HL-60 (cell line): ENCODE measurements at regions not wholly inside any gene's neighbourhood (a gene's known extent, or its start where the extent isn't known, plus 50 kb on each side); places are given as distances from the start of the nearest gene placed in this dataset.
A peak's percentile ranks its signal among the peaks of the same experiment; 100 is the strongest.
"Not testable (repeated sequence)": the region's sequence is repeated elsewhere in the genome, so short reads cannot be mapped to it uniquely, and the experiment has no call there.

ENCODE experiments used
- DNase-seq, 2 experiments: peaks; one replicate each; pipeline ENCODE4 v3.0.0-alpha.2; 2010 to 2020; ENCODE audit warnings: low read depth in 1 of 2, low spot score in 1 of 2
- H3K27ac ChIP-seq: fragments of 250-450 bp; sonication (Bioruptor Pico); replicated peaks from 2 replicates; pipeline ENCODE4 v1.5.1; 2020; ENCODE audit warnings: mild to moderate bottlenecking, moderate library complexity
- H3K27me3 ChIP-seq: fragments of 250-450 bp; sonication (Bioruptor Pico); 2 replicates; pipeline ENCODE4 v1.5.1; 2021; ENCODE audit warnings: mild to moderate bottlenecking, moderate library complexity; ENCODE audit not compliant: insufficient read depth, poor library complexity, severe bottlenecking
- H3K4me3 ChIP-seq: replicated peaks from 2 replicates; pipeline ENCODE4 v1.5.1; 2011; ENCODE audit warnings: mild to moderate bottlenecking, control low read depth, low read length; ENCODE audit not compliant: insufficient read depth
- CTCF ChIP-seq: IDR thresholded peaks from one replicate; pipeline ENCODE4 v1.5.1; 2011; ENCODE audit warnings: low read length, control low read depth, inconsistent platforms; ENCODE audit not compliant: insufficient read depth
- GABPA ChIP-seq: IDR thresholded peaks from 2 replicates; pipeline ENCODE4 v1.6.1; 2012; ENCODE audit warnings: low read depth
- POLR2AphosphoS5 ChIP-seq: IDR thresholded peaks from 2 replicates; pipeline ENCODE4 v1.6.1; 2012; ENCODE audit warnings: low read depth
- REST ChIP-seq: IDR thresholded peaks from 2 replicates; pipeline ENCODE4 v1.6.1; 2012; ENCODE audit warnings: low read depth; ENCODE audit not compliant: insufficient replicate concordance
- SPI1 ChIP-seq: IDR thresholded peaks from 2 replicates; pipeline ENCODE4 v1.6.1; 2012; ENCODE audit warnings: low read depth, mild to moderate bottlenecking, borderline replicate concordance

DNA sequence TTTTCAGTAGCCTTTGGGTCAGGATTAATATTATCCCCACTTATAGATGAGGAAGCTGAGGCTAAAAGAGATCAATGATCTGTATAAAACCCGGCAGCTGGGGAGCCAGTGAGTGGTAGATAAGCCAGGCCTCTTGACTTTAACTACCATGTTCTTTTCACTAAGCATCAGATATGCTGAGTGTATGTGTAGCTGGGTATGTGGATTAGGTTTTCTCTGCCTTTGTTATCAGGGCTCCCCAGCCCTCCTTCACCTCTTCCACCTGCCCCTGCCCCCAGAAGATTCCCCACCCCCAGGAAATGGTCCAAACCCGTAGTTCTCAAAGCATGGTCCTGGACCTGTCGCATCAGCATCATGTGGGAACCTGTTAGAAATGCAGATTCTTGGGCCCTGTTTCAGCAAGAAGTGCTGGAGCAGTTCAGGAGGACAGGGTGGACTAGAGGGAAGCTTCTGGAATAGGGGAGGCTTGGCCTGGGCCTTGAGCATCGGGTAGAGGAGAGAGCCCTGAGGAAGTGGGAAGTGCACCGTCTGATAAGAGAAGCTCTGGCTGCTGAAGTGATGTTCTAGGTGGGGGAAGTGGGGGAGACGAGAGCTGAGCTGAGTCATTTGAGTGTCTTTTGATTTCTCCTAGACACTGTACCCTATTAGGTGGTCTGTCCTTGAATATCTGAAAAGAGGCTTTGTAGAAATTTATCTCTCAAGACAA is 101.3 kb downstream of the HIF1AN start:
- Histone ChIP-seq H3K27ac (no peak overlapping the region), H3K4me3 (no peak overlapping the region), H3K27me3 (peaks cover 3% of the 10 kb centered on the region)
- DNase-seq = no peak
- no peak for TF ChIP-seq GABPA
- TF ChIP-seq SPI1 = no peak
- TF ChIP-seq POLR2AphosphoS5 = no peak
- no peak for TF ChIP-seq CTCF
- no peak for TF ChIP-seq REST

- no peak overlapping the region for H3K27ac ChIP-seq
- no peaks in the 10 kb centered on the region for H3K27me3 ChIP-seq
- peak; percentile 17 for TF ChIP-seq CTCF
- no peak for TF ChIP-seq GABPA
- TF ChIP-seq SPI1 = no peak
- no peak for TF ChIP-seq POLR2AphosphoS5
- TF ChIP-seq REST = no peak
- H3K4me3 ChIP-seq = no peak overlapping the region
- peak in 1 of 2 experiments; percentile 20 for DNase-seq
These were observed 102.0 kb downstream of the HIF1AN start for GRCh38 chr10:100637785-100638184.

GRCh38 chr10:100638969-100639368 is 103.2 kb downstream of the HIF1AN start:
- not testable (repeated sequence) for H3K4me3 ChIP-seq, H3K27ac ChIP-seq, H3K27me3 ChIP-seq, DNase-seq

GRCh38 chr10:100642295-100642994 is 102.9 kb upstream of the PAX2 start:
- no peak overlapping the region for H3K4me3 ChIP-seq
- no peak overlapping the region for H3K27ac ChIP-seq
- no peak for DNase-seq
- peaks cover 6% of the 10 kb centered on the region for H3K27me3 ChIP-seq
- TF ChIP-seq GABPA (no peak), REST (no peak), SPI1 (no peak), POLR2AphosphoS5 (no peak), CTCF (no peak)
